ENCODE measurements at regions not wholly inside any gene's neighbourhood (a gene's known extent, or its start where the extent isn't known, plus 50 kb on each side); places are given as distances from the start of the nearest gene placed in this dataset.

DNA sequence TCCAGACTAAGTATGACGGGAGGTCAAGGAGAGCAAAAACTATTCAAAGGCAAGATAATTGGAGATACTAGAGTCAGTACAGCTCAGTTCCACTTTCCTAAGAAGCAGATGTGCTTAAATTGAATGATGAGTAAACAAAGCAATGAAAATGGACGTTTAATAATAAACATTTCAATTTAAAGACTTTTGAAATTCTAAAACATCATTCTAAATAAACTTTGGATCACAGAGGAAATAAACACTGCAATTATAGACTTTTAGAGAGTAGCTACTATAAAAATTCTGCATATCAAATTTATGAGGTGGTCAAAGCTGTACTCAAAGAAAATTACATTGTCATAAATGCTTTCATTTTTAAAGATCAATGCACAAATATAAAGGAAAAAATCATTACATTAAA, 418.3 kb downstream of the GPAM start:
- Histone ChIP-seq H3K9me3 (ENCODE audit: insufficient read depth, low read depth, low read length) (no peaks in the 10 kb centered on the region), H3K27me3 (ENCODE audit: insufficient read depth, low read length, poor library complexity, severe bottlenecking) (no peaks in the 10 kb centered on the region), H3F3A (ENCODE audit: low read depth) (no peaks in the 10 kb centered on the region), H3K4me3 (ENCODE audit: low read length, poor library complexity, severe bottlenecking) (no peak overlapping the region), H4K20me1 (ENCODE audit: insufficient read depth, low read length, poor library complexity, severe bottlenecking) (no peaks in the 10 kb centered on the region), H3K4me2 (ENCODE audit: low read depth, low read length, poor library complexity, severe bottlenecking) (no peak overlapping the region), H3K4me1 (ENCODE audit: insufficient read depth, low read length, poor library complexity, severe bottlenecking) (no peaks in the 10 kb centered on the region), H3K36me3 (ENCODE audit: insufficient read depth, low read length) (no peaks in the 10 kb centered on the region), H3K9me2 (replicated peaks; ENCODE audit: low read depth, low read length) (no peaks in the 10 kb centered on the region), H2AFZ (ENCODE audit: low read length) (no peak overlapping the region), H3K79me2 (ENCODE audit: insufficient read depth, low read length) (no peaks in the 10 kb centered on the region), H3K9ac (ENCODE audit: low read depth, low read length, poor library complexity, severe bottlenecking) (no peak overlapping the region)
- TF ChIP-seq, protein P1, sequence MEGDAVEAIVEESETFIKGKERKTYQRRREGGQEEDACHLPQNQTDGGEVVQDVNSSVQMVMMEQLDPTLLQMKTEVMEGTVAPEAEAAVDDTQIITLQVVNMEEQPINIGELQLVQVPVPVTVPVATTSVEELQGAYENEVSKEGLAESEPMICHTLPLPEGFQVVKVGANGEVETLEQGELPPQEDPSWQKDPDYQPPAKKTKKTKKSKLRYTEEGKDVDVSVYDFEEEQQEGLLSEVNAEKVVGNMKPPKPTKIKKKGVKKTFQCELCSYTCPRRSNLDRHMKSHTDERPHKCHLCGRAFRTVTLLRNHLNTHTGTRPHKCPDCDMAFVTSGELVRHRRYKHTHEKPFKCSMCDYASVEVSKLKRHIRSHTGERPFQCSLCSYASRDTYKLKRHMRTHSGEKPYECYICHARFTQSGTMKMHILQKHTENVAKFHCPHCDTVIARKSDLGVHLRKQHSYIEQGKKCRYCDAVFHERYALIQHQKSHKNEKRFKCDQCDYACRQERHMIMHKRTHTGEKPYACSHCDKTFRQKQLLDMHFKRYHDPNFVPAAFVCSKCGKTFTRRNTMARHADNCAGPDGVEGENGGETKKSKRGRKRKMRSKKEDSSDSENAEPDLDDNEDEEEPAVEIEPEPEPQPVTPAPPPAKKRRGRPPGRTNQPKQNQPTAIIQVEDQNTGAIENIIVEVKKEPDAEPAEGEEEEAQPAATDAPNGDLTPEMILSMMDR (conservative IDR thresholded peaks at IDR 0.05; ENCODE audit: low read length) = no peak
- no peak for TF ChIP-seq EZH2phosphoT487 (IDR thresholded peaks at IDR 0.05; ENCODE audit: borderline replicate concordance)

DNA sequence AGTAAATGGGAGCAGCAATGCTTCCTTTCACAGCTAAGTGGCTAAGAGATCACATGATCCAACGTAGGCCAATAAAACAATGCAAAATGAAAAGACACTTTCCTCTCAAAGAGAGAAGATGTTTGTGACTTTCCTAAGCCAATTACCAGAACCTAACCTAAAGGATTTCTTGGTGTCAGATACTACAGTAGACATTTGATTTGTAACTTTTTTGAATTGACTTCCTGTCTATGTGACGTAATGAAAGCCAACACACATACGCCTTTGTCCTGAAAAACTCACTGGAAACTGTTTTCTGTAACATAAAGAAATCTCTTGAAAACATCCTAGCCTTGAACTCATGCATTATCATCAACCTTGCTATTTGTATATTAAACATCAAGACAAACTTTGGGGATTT, 417.1 kb downstream of the GPAM start:
- TF ChIP-seq, protein P1 (conservative IDR thresholded peaks at IDR 0.05; ENCODE audit: low read length) = no peak
- TF ChIP-seq EZH2phosphoT487 (IDR thresholded peaks at IDR 0.05; ENCODE audit: borderline replicate concordance) = no peak
- Histone ChIP-seq H3K27me3 (ENCODE audit: insufficient read depth, low read length, poor library complexity, severe bottlenecking) (no peaks in the 10 kb centered on the region), H4K20me1 (ENCODE audit: insufficient read depth, low read length, poor library complexity, severe bottlenecking) (no peaks in the 10 kb centered on the region), H3K4me3 (ENCODE audit: low read length, poor library complexity, severe bottlenecking) (no peak overlapping the region), H3K79me2 (ENCODE audit: insufficient read depth, low read length) (no peaks in the 10 kb centered on the region), H3K4me2 (ENCODE audit: low read depth, low read length, poor library complexity, severe bottlenecking) (no peak overlapping the region), H3K4me1 (ENCODE audit: insufficient read depth, low read length, poor library complexity, severe bottlenecking) (no peaks in the 10 kb centered on the region), H3K9me3 (ENCODE audit: insufficient read depth, low read depth, low read length) (no peaks in the 10 kb centered on the region), H3K9me2 (replicated peaks; ENCODE audit: low read depth, low read length) (no peaks in the 10 kb centered on the region), H3F3A (ENCODE audit: low read depth) (no peaks in the 10 kb centered on the region), H3K36me3 (ENCODE audit: insufficient read depth, low read length) (no peaks in the 10 kb centered on the region), H2AFZ (ENCODE audit: low read length) (no peak overlapping the region), H3K9ac (ENCODE audit: low read depth, low read length, poor library complexity, severe bottlenecking) (no peak overlapping the region)

DNA sequence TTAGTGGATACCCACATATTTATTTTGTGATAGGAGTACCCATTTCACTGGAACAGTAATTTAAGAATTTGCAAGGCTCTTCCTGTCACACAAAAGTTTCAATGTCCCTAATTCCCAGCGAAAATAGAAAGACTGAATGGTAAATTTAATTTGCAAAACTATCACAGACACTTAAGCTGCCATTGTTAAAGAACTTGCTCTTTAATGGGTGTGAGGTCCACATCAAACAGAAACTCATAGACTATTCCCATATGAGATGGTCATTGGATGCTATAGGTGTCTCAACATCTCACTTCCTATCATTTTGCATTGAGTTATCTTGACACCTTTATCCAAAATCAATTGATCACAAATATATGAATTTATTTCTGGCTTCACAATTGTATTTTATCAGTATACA, 415.9 kb downstream of the GPAM start:
- TF ChIP-seq EZH2phosphoT487 (IDR thresholded peaks at IDR 0.05; ENCODE audit: borderline replicate concordance) = no peak
- TF ChIP-seq, protein P1 (conservative IDR thresholded peaks at IDR 0.05; ENCODE audit: low read length) = no peak
- H4K20me1 ChIP-seq (ENCODE audit: insufficient read depth, low read length, poor library complexity, severe bottlenecking) = no peaks in the 10 kb centered on the region
- no peaks in the 10 kb centered on the region for H3K79me2 ChIP-seq (ENCODE audit: insufficient read depth, low read length)
- H3F3A ChIP-seq (ENCODE audit: low read depth) = no peaks in the 10 kb centered on the region
- H3K9me3 ChIP-seq (ENCODE audit: insufficient read depth, low read depth, low read length) = no peaks in the 10 kb centered on the region
- no peaks in the 10 kb centered on the region for H3K9me2 ChIP-seq (replicated peaks; ENCODE audit: low read depth, low read length)
- no peak overlapping the region for H2AFZ ChIP-seq (ENCODE audit: low read length)
- H3K36me3 ChIP-seq (ENCODE audit: insufficient read depth, low read length) = no peaks in the 10 kb centered on the region
- H3K9ac ChIP-seq (ENCODE audit: low read depth, low read length, poor library complexity, severe bottlenecking) = no peak overlapping the region
- H3K4me3 ChIP-seq (ENCODE audit: low read length, poor library complexity, severe bottlenecking) = no peak overlapping the region
- no peak overlapping the region for H3K4me2 ChIP-seq (ENCODE audit: low read depth, low read length, poor library complexity, severe bottlenecking)
- no peaks in the 10 kb centered on the region for H3K27me3 ChIP-seq (ENCODE audit: insufficient read depth, low read length, poor library complexity, severe bottlenecking)
- H3K4me1 ChIP-seq (ENCODE audit: insufficient read depth, low read length, poor library complexity, severe bottlenecking) = no peaks in the 10 kb centered on the region

Measured in Loucy (cell line).